ENCODE measurements at regions not wholly inside any gene's neighbourhood (a gene's known extent, or its start where the extent isn't known, plus 50 kb on each side); places are given as distances from the start of the nearest gene placed in this dataset.
"Not testable (repeated sequence)": the region's sequence is repeated elsewhere in the genome, so short reads cannot be mapped to it uniquely, and the experiment has no call there.

DNA sequence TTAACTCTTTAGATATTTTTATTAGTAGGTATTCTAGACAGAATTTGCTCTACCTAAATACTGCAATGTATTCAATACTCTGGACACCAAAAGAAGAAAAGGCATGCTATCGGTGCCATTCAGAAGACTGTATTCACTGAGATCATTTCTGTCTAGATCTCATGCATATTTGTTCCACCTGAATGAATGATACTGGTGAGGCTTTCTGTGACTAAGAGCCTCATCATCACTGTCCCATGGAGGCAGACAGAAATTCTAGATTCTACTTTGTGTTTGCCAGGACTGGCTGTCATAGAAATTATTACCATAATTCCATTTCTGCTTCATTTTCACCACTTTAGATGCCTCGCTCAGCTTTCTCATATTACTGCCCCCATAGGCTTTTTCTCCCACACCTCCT, 340.7 kb downstream of the MBD2 start:
- H3K27me3 Mint-ChIP-seq = no peaks in the 10 kb centered on the region
- no peak overlapping the region for H3K4me3 Mint-ChIP-seq
- ChIA-PET POLR2A (no interaction called here), CTCF (no interaction called here)
- peaks cover 3% of the 10 kb centered on the region for H3K9me3 Mint-ChIP-seq
- H3K27ac Mint-ChIP-seq = no peak overlapping the region
- no peaks in the 10 kb centered on the region for H3K36me3 Mint-ChIP-seq (ENCODE audit: low read depth)
- no peaks in the 10 kb centered on the region for H3K4me1 Mint-ChIP-seq
- DNase-seq = no peak

DNA sequence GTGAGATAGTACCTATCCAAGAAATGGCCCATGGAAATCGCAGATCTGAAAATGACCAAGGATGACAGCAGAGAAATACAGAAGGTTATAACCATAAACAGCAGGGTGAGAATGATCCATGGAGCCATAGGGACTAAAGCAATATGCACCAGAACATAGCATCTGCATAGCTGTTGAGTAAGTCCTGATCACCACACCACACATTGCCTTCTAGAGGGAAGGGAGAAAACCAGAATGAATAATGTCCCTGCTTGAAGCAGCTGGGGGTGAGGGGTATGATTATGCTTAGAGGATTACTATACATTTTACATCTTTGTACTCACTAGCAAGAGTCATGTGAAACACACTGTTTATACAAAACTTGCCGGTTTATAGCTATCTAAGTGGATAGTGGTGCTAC, 350.4 kb downstream of the MBD2 start:
- Mint-ChIP-seq H3K9me3 (no peaks in the 10 kb centered on the region), H3K4me1 (no peaks in the 10 kb centered on the region), H3K27ac (no peak overlapping the region), H3K27me3 (no peaks in the 10 kb centered on the region), H3K4me3 (no peak overlapping the region), H3K36me3 (ENCODE audit: low read depth) (no peaks in the 10 kb centered on the region)
- DNase-seq = no peak
- ChIA-PET CTCF (no interaction called here), POLR2A (no interaction called here)

DNA sequence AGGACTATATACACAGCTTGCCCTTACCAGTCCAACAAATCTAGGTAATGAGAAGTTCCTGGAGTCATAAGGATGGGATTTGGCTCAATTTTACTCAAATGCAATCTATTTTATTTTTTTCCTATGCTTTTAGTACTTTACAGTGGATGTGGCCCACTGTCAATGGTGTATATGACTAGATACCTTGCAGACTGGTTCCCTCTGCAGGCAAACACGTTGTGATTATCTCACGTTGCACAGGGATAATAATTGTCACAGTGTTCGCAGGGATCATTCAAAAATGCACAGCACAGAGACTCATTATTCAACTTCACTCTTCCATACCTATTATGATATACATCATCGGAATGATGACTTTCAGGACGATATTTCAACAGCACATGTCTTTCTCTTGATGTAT, 359.7 kb downstream of the MBD2 start:
- H3K27ac Mint-ChIP-seq = no peak overlapping the region
- H3K36me3 Mint-ChIP-seq (ENCODE audit: low read depth) = no peaks in the 10 kb centered on the region
- no peaks in the 10 kb centered on the region for H3K4me1 Mint-ChIP-seq
- H3K27me3 Mint-ChIP-seq = no peaks in the 10 kb centered on the region
- ChIA-PET POLR2A (no interaction called here), CTCF (no interaction called here)
- no peak overlapping the region for H3K4me3 Mint-ChIP-seq
- DNase-seq = no peak
- no peaks in the 10 kb centered on the region for H3K9me3 Mint-ChIP-seq

GRCh38 chr18:53862921-53863320, 361.5 kb downstream of the MBD2 start:
- Mint-ChIP-seq H3K36me3 (ENCODE audit: low read depth) (no peaks in the 10 kb centered on the region), H3K27me3 (no peaks in the 10 kb centered on the region), H3K9me3 (no peaks in the 10 kb centered on the region), H3K4me1 (no peaks in the 10 kb centered on the region), H3K4me3 (no peak overlapping the region), H3K27ac (no peak overlapping the region)
- ChIA-PET POLR2A (no interaction called here), CTCF (no interaction called here)
- DNase-seq = no peak

- ChIA-PET CTCF (no interaction called here), POLR2A (no interaction called here)
- H3K27ac Mint-ChIP-seq = no peak overlapping the region
- no peaks in the 10 kb centered on the region for H3K4me1 Mint-ChIP-seq
- DNase-seq = no peak
- H3K36me3 Mint-ChIP-seq (ENCODE audit: low read depth) = no peaks in the 10 kb centered on the region
- no peaks in the 10 kb centered on the region for H3K9me3 Mint-ChIP-seq
- no peak overlapping the region for H3K4me3 Mint-ChIP-seq
- H3K27me3 Mint-ChIP-seq = no peaks in the 10 kb centered on the region
Observed at GRCh38 chr18:53861185-53861584, 363.3 kb downstream of the MBD2 start.

DNA sequence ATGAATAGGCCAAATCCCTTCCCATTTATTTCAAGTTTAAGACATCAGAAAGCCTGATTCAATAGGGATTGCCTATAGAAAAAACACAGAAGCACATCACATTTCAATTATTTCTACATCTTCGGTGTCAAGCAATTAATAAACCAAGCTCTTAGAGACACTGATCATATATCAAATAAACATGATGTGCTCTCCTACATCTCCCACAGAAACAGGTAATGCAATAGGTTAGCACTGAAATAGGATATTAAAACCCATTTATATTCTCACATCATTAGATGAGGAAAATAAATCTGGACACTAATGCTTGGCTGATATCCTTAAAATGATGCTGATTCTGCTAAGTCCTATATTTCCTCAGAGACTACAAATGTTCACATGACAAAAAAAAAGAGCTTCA, 364.7 kb downstream of the MBD2 start:
- H3K27ac Mint-ChIP-seq = no peak overlapping the region
- no peaks in the 10 kb centered on the region for H3K9me3 Mint-ChIP-seq
- no peak overlapping the region for H3K4me3 Mint-ChIP-seq
- ChIA-PET POLR2A (no interaction called here), CTCF (no interaction called here)
- H3K36me3 Mint-ChIP-seq (ENCODE audit: low read depth) = no peaks in the 10 kb centered on the region
- DNase-seq = no peak
- no peaks in the 10 kb centered on the region for H3K4me1 Mint-ChIP-seq
- H3K27me3 Mint-ChIP-seq = no peaks in the 10 kb centered on the region

- no peak overlapping the region for H3K4me3 Mint-ChIP-seq
- ChIA-PET POLR2A (no interaction called here), CTCF (no interaction called here)
- no peak overlapping the region for H3K27ac Mint-ChIP-seq
- no peaks in the 10 kb centered on the region for H3K9me3 Mint-ChIP-seq
- no peak for DNase-seq
- H3K4me1 Mint-ChIP-seq = no peaks in the 10 kb centered on the region
- no peaks in the 10 kb centered on the region for H3K36me3 Mint-ChIP-seq (ENCODE audit: low read depth)
- no peaks in the 10 kb centered on the region for H3K27me3 Mint-ChIP-seq
Observed at GRCh38 chr18:53850902-53851301, 373.6 kb downstream of the MBD2 start.

- POLR2A ChIA-PET = no interaction called here
- Mint-ChIP-seq H3K27ac (no peak overlapping the region), H3K36me3 (ENCODE audit: low read depth) (no peaks in the 10 kb centered on the region), H3K27me3 (no peaks in the 10 kb centered on the region), H3K4me1 (no peaks in the 10 kb centered on the region), H3K9me3 (peaks cover 3% of the 10 kb centered on the region), H3K4me3 (no peak overlapping the region)
- no peak for DNase-seq
- CTCF ChIA-PET = no interaction called here
Observed at GRCh38 chr18:53843763-53844162, 380.7 kb downstream of the MBD2 start.

- Mint-ChIP-seq H3K4me1 (no peaks in the 10 kb centered on the region), H3K4me3 (no peak overlapping the region), H3K27me3 (no peaks in the 10 kb centered on the region), H3K36me3 (ENCODE audit: low read depth) (no peaks in the 10 kb centered on the region), H3K9me3 (peaks cover 3% of the 10 kb centered on the region), H3K27ac (no peak overlapping the region)
- DNase-seq = no peak
- ChIA-PET CTCF (no interaction called here), POLR2A (no interaction called here)
Observed at GRCh38 chr18:53843113-53843760, 381.2 kb downstream of the MBD2 start.

DNA sequence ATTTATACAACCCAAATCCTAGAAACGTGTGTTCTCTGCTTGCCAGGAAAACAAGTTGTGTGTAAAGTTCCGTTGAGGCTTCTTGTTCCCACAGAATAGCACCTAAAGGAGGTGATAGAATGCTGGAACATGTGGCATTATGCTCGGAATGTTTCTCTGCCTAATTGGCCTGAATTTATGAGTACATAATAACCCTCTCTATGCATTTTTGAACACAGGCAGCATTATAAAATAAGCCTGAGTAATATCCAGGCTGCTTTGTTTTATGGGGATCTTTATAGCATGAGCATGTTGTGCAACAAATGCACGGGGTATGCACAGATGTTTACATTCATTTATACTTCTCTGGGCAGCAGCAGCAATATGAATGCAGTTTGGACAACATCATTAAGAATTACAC, 385.7 kb downstream of the MBD2 start:
- H3K36me3 Mint-ChIP-seq (ENCODE audit: low read depth) = no peaks in the 10 kb centered on the region
- H3K4me1 Mint-ChIP-seq = no peaks in the 10 kb centered on the region
- peaks cover 7% of the 10 kb centered on the region for H3K9me3 Mint-ChIP-seq
- CTCF ChIA-PET = no interaction called here
- no peaks in the 10 kb centered on the region for H3K27me3 Mint-ChIP-seq
- H3K27ac Mint-ChIP-seq = no peak overlapping the region
- H3K4me3 Mint-ChIP-seq = no peak overlapping the region
- POLR2A ChIA-PET = no interaction called here
- DNase-seq = no peak

GRCh38 chr18:53821141-53821540, 403.3 kb downstream of the MBD2 start:
- H3K27me3 Mint-ChIP-seq; POLR2A ChIA-PET; H3K4me1 Mint-ChIP-seq; DNase-seq; H3K27ac Mint-ChIP-seq; H3K9me3 Mint-ChIP-seq; CTCF ChIA-PET; H3K36me3 Mint-ChIP-seq (ENCODE audit: low read depth); H3K4me3 Mint-ChIP-seq: not testable (repeated sequence)

DNA sequence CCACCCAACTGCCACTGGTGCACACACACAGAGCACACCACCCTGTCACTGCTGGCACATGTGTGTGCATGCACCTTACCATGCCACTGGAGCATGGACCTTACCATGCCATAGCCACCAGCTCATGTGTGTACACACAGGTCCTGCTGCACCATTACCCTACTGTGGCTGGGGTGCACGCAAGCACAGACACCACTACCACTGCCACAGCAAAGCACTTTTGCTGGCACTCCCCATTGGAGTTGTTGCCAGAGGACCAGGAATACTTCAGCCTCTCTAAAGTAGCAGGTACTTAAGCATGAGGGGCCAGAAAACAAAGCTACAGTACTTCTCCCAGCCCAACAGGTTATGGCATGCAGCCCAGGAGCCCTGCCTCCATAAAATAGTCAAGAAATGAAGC, 404.8 kb downstream of the MBD2 start:
- H3K27ac Mint-ChIP-seq = no peak overlapping the region
- no peak overlapping the region for H3K4me3 Mint-ChIP-seq
- no peaks in the 10 kb centered on the region for H3K9me3 Mint-ChIP-seq
- DNase-seq = no peak
- no peaks in the 10 kb centered on the region for H3K36me3 Mint-ChIP-seq (ENCODE audit: low read depth)
- H3K4me1 Mint-ChIP-seq = no peaks in the 10 kb centered on the region
- H3K27me3 Mint-ChIP-seq = no peaks in the 10 kb centered on the region
- ChIA-PET POLR2A (no interaction called here), CTCF (no interaction called here)

- H3K36me3 Mint-ChIP-seq (ENCODE audit: low read depth) = no peaks in the 10 kb centered on the region
- no peaks in the 10 kb centered on the region for H3K27me3 Mint-ChIP-seq
- CTCF ChIA-PET = no interaction called here
Observed at GRCh38 chr18:53819174-53819573, 405.3 kb downstream of the MBD2 start.

GRCh38 chr18:53817976-53818950, 406.2 kb downstream of the MBD2 start:
- Mint-ChIP-seq H3K36me3 (ENCODE audit: low read depth) (no peaks in the 10 kb centered on the region), H3K4me1 (no peaks in the 10 kb centered on the region), H3K27me3 (no peaks in the 10 kb centered on the region)

More at GRCh38 chr18:53819174-53819573, 405.3 kb downstream of the MBD2 start:
- no peak for DNase-seq
- H3K27ac Mint-ChIP-seq = no peak overlapping the region
- POLR2A ChIA-PET = no interaction called here
- H3K9me3 Mint-ChIP-seq = no peaks in the 10 kb centered on the region
- no peak overlapping the region for H3K4me3 Mint-ChIP-seq
- no peaks in the 10 kb centered on the region for H3K4me1 Mint-ChIP-seq

More at GRCh38 chr18:53817976-53818950, 406.2 kb downstream of the MBD2 start:
- no peak for DNase-seq
- CTCF ChIA-PET = no interaction called here
- no peak overlapping the region for H3K4me3 Mint-ChIP-seq
- POLR2A ChIA-PET = no interaction called here
- no peaks in the 10 kb centered on the region for H3K9me3 Mint-ChIP-seq
- H3K27ac Mint-ChIP-seq = no peak overlapping the region
